GM21723 (cell line): ENCODE measurements at regions not wholly inside any gene's neighbourhood (a gene's known extent, or its start where the extent isn't known, plus 50 kb on each side); places are given as distances from the start of the nearest gene placed in this dataset.
"Not testable (repeated sequence)": the region's sequence is repeated elsewhere in the genome, so short reads cannot be mapped to it uniquely, and the experiment has no call there.

Experiments used
- ATAC-seq: cut with Tn5 transposase; IDR thresholded peaks from one replicate; pipeline ENCODE4 v1.9.1; 2021; ENCODE audit warnings: mild to moderate bottlenecking, moderate library complexity; ENCODE audit not compliant: unreplicated experiment

GRCh38 chr3:18562364-18563154, 137.4 kb upstream of the SATB1 start:
- ATAC-seq: no peak

GRCh38 chr3:18559331-18559842, 134.2 kb upstream of the SATB1 start:
- peak; percentile 68 for ATAC-seq

GRCh38 chr3:18558507-18558906, 133.4 kb upstream of the SATB1 start:
- ATAC-seq: no peak

- no peak for ATAC-seq
Measured at GRCh38 chr3:18557216-18557615, 132.1 kb upstream of the SATB1 start.

- peak; percentile 87 for ATAC-seq
Measured at GRCh38 chr3:18556503-18557135, 131.5 kb upstream of the SATB1 start.

- ATAC-seq: peak; percentile 21
Measured at GRCh38 chr3:18556001-18556408, 130.9 kb upstream of the SATB1 start.

GRCh38 chr3:18552579-18553105, 127.5 kb upstream of the SATB1 start:
- ATAC-seq: not testable (repeated sequence)

- ATAC-seq: no peak
Measured at GRCh38 chr3:18546632-18547031, 121.5 kb upstream of the SATB1 start.

- ATAC-seq: no peak
Measured at GRCh38 chr3:18544146-18544545, 119.0 kb upstream of the SATB1 start.

- ATAC-seq: no peak
Measured at GRCh38 chr3:18538463-18539230, 113.5 kb upstream of the SATB1 start.

- ATAC-seq: no peak
Measured at GRCh38 chr3:18533039-18533438, 107.9 kb upstream of the SATB1 start.

GRCh38 chr3:18531662-18532061, 106.5 kb upstream of the SATB1 start:
- peak; percentile 77 for ATAC-seq

- ATAC-seq: no peak
Measured at GRCh38 chr3:18529631-18530030, 104.5 kb upstream of the SATB1 start.

GRCh38 chr3:18527691-18528090, 102.6 kb upstream of the SATB1 start:
- no peak for ATAC-seq

- ATAC-seq: no peak
Measured at GRCh38 chr3:18526667-18527066, 101.5 kb upstream of the SATB1 start.

GRCh38 chr3:18516170-18516569, 91.0 kb upstream of the SATB1 start:
- not testable (repeated sequence) for ATAC-seq

GRCh38 chr3:18513091-18513490, 88.0 kb upstream of the SATB1 start:
- no peak for ATAC-seq

GRCh38 chr3:18512007-18512406, 86.9 kb upstream of the SATB1 start:
- no peak for ATAC-seq

- no peak for ATAC-seq
Measured at GRCh38 chr3:18510947-18511346, 85.8 kb upstream of the SATB1 start.

GRCh38 chr3:18507333-18507732, 82.2 kb upstream of the SATB1 start:
- ATAC-seq: no peak

- no peak for ATAC-seq
Measured at GRCh38 chr3:18505056-18505455, 79.9 kb upstream of the SATB1 start.
